GM12801 (cell line): ENCODE measurements at regions not wholly inside any gene's neighbourhood (a gene's known extent, or its start where the extent isn't known, plus 50 kb on each side); places are given as distances from the start of the nearest gene placed in this dataset.

ENCODE experiments used
- CTCF ChIP-seq: IDR thresholded peaks from one replicate; pipeline ENCODE4 v1.5.1; 2011; ENCODE audit warnings: control low read depth; ENCODE audit not compliant: insufficient read length; ENCODE audit errors: extremely low read depth

GRCh38 chr1:5488448-5488847, 503.8 kb downstream of the NPHP4 start:
- no peak for TF ChIP-seq CTCF

- TF ChIP-seq CTCF = no peak
Observed at GRCh38 chr1:5485968-5486696, 506.1 kb downstream of the NPHP4 start.

- TF ChIP-seq CTCF = no peak
Observed at GRCh38 chr1:5485436-5485835, 506.8 kb downstream of the NPHP4 start.

- no peak for TF ChIP-seq CTCF
Observed at GRCh38 chr1:5484451-5485165, 507.6 kb downstream of the NPHP4 start.

GRCh38 chr1:5481889-5482288, 510.3 kb downstream of the NPHP4 start:
- no peak for TF ChIP-seq CTCF

GRCh38 chr1:5480906-5481305, 511.3 kb downstream of the NPHP4 start:
- TF ChIP-seq CTCF = no peak

GRCh38 chr1:5479876-5480646, 512.2 kb downstream of the NPHP4 start:
- no peak for TF ChIP-seq CTCF
